GM12892 (cell line): ENCODE measurements at regions not wholly inside any gene's neighbourhood (a gene's known extent, or its start where the extent isn't known, plus 50 kb on each side); places are given as distances from the start of the nearest gene placed in this dataset.

ENCODE experiments used
- POLR2A ChIP-seq: IDR thresholded peaks from 2 replicates; pipeline ENCODE4 v1.6.1; 2011; ENCODE audit warnings: low read depth, low read length, control low read depth
- POLR2AphosphoS5 ChIP-seq: IDR thresholded peaks from 2 replicates; pipeline ENCODE4 v1.6.1; 2011; ENCODE audit warnings: low read depth, low read length, control low read depth

- no peak for TF ChIP-seq POLR2AphosphoS5
- TF ChIP-seq POLR2A: no peak
These were observed 333.7 kb upstream of the CDH19 start for GRCh38 chr18:66937546-66937945.
